H1 (cell line): ENCODE measurements at regions not wholly inside any gene's neighbourhood (a gene's known extent, or its start where the extent isn't known, plus 50 kb on each side); places are given as distances from the start of the nearest gene placed in this dataset.

Experiments used
- CTCF ChIA-PET: fragments of 300-600 bp; sonication (Branson Sonifier 250); formaldehyde crosslinking; loops from one replicate; lab custom pipeline; 2021; ENCODE audit not compliant: partially characterized antibody; lab: Charles Lee
- POLR2A ChIA-PET: fragments of 300-600 bp; sonication (Branson Sonifier 250); formaldehyde crosslinking; loops from one replicate; lab custom pipeline; 2021; ENCODE audit warnings: inconsistent platforms; ENCODE audit not compliant: partially characterized antibody; lab: Charles Lee
- DNase-seq, 2 experiments: peaks; one replicate each; pipeline versions ENCODE4 v3.0.0 to v3.0.0-alpha.2; 2010 to 2022; ENCODE audit warnings: low spot score in 2 of 2, low read depth in 1 of 2, mixed read lengths in 1 of 2
- FAIRE-seq: peaks from 2 replicates; lab custom pipeline; 2011; peaks lifted over from hg19 to GRCh38; lab: Jason Lieb, UNC
- H2AFZ ChIP-seq: 2 replicates; pipeline ENCODE4 v1.8.1; 2012; ENCODE audit warnings: low read length, inconsistent platforms
- H2AK5ac ChIP-seq: 2 replicates; pipeline ENCODE4 v1.6.1; 2013; ENCODE audit warnings: low read depth, low read length
- H2BK120ac ChIP-seq: replicated peaks from 2 replicates; pipeline ENCODE3; 2013; ENCODE audit warnings: low read depth, low read length, inconsistent platforms
- H2BK12ac ChIP-seq: 2 replicates; pipeline ENCODE4 v1.6.1; 2013; ENCODE audit warnings: low read depth, low read length
- H2BK15ac ChIP-seq: 2 replicates; pipeline ENCODE4 v1.6.1; 2013; ENCODE audit warnings: low read length
- H2BK20ac ChIP-seq: 2 replicates; pipeline ENCODE4 v1.6.1; 2013; ENCODE audit warnings: low read length
- H2BK5ac ChIP-seq: 2 replicates; pipeline ENCODE4 v1.6.1; 2013; ENCODE audit warnings: low read depth, low read length
- H3K14ac ChIP-seq: 2 replicates; pipeline ENCODE4 v1.6.1; 2013; ENCODE audit warnings: inconsistent platforms; ENCODE audit not compliant: insufficient read length
- H3K18ac ChIP-seq: 2 replicates; pipeline ENCODE4 v1.6.1; 2013; ENCODE audit warnings: low read length; ENCODE audit errors: extremely low read depth
- H3K23ac ChIP-seq: 2 replicates; pipeline ENCODE4 v1.6.1; 2013; ENCODE audit warnings: inconsistent platforms; ENCODE audit not compliant: insufficient read length
- H3K23me2 ChIP-seq: 2 replicates; pipeline ENCODE4 v1.6.1; 2013; ENCODE audit warnings: low read depth, low read length
- H3K27ac ChIP-seq: 2 replicates; pipeline ENCODE4 v1.6.1; 2011; ENCODE audit warnings: low read depth, low read length, inconsistent platforms
- H3K27me3 ChIP-seq, 4 experiments: replicated peaks in 1 of 4; 1 replicate in 1 of 4; 2 replicates in 3 of 4; pipeline versions ENCODE4 v1.6.1 to v1.8.1; 2011 to 2013; ENCODE audit warnings: low read length in 3 of 4, mild to moderate bottlenecking in 3 of 4, inconsistent platforms in 2 of 4, mixed read lengths in 2 of 4, moderate library complexity in 1 of 4; ENCODE audit not compliant: control insufficient read depth in 3 of 4, insufficient read depth in 3 of 4; ENCODE audit errors: extremely low read depth in 1 of 4
- H3K36me3 ChIP-seq, 4 experiments: 2 replicates each; pipeline versions ENCODE4 v1.6.1 to v1.8.1; 2011 to 2013; ENCODE audit warnings: mild to moderate bottlenecking in 4 of 4, low read length in 3 of 4, moderate library complexity in 2 of 4, control low read depth in 1 of 4, inconsistent platforms in 1 of 4; ENCODE audit not compliant: insufficient read depth in 4 of 4, control insufficient read depth in 2 of 4
- H3K4ac ChIP-seq: replicated peaks from 2 replicates; pipeline ENCODE3; 2013; ENCODE audit warnings: low read length, low read depth, mixed read lengths, inconsistent platforms; ENCODE audit not compliant: insufficient read length
- H3K4me1 ChIP-seq, 4 experiments: replicated peaks in 1 of 4; 1 replicate in 1 of 4; 2 replicates in 3 of 4; pipeline versions ENCODE4 v1.6.1 to v1.8.1; 2011 to 2013; ENCODE audit warnings: low read length in 3 of 4, inconsistent platforms in 2 of 4, mixed read lengths in 1 of 4; ENCODE audit not compliant: insufficient read depth in 4 of 4, control insufficient read depth in 3 of 4
- H3K4me2 ChIP-seq, 2 experiments: 2 replicates each; pipeline versions ENCODE4 v1.6.1 to v1.8.1; 2011 to 2013; ENCODE audit warnings: low read depth in 2 of 2, low read length in 2 of 2, control low read depth in 1 of 2, inconsistent platforms in 1 of 2, mild to moderate bottlenecking in 1 of 2; ENCODE audit not compliant: insufficient read depth in 1 of 2
- H3K4me3 ChIP-seq, 4 experiments: fragments of 200-600, 300-600 bp in 1 of 4; sonication (generic), shearing (Covaris generic), sonication (Bioruptor Twin) in 1 of 4; 2 replicates each; pipeline versions ENCODE4 v1.5.1 to v1.8.1; 2011 to 2016; ENCODE audit warnings: low read length in 4 of 4, low read depth in 3 of 4, control low read depth in 2 of 4, inconsistent platforms in 2 of 4, mild to moderate bottlenecking in 2 of 4, mixed read lengths in 1 of 4, moderate library complexity in 1 of 4; ENCODE audit not compliant: insufficient read depth in 2 of 4; ENCODE audit errors: extremely low read depth in 1 of 4
- H3K56ac ChIP-seq: replicated peaks from 2 replicates; pipeline ENCODE3; 2013; ENCODE audit warnings: low read depth, mild to moderate bottlenecking, mixed read lengths, low read length, inconsistent platforms; ENCODE audit not compliant: insufficient read length
- H3K79me1 ChIP-seq: 2 replicates; pipeline ENCODE4 v1.6.1; 2013; ENCODE audit warnings: low read depth, low read length, control low read depth
- H3K79me2 ChIP-seq, 2 experiments: 2 replicates each; pipeline versions ENCODE4 v1.6.1 to v1.8.1; 2012 to 2013; ENCODE audit warnings: low read length in 2 of 2, mild to moderate bottlenecking in 2 of 2, inconsistent platforms in 1 of 2; ENCODE audit not compliant: insufficient read depth in 2 of 2, control insufficient read depth in 1 of 2
- H3K9ac ChIP-seq, 4 experiments: replicated peaks in 1 of 4; 1 replicate in 1 of 4; 2 replicates in 3 of 4; pipeline versions ENCODE4 v1.6.1 to v1.8.1; 2011 to 2013; ENCODE audit warnings: low read depth in 3 of 4, low read length in 3 of 4, control low read depth in 2 of 4, mild to moderate bottlenecking in 2 of 4, moderate library complexity in 2 of 4, inconsistent platforms in 1 of 4; ENCODE audit errors: extremely low read depth in 1 of 4
- H3K9me3 ChIP-seq, 2 experiments: 2 replicates each; pipeline versions ENCODE4 v1.6.1 to v1.8.1; 2012 to 2013; ENCODE audit warnings: mild to moderate bottlenecking in 2 of 2, moderate library complexity in 2 of 2, control low read depth in 1 of 2, inconsistent platforms in 1 of 2, low read depth in 1 of 2, low read length in 1 of 2, mixed read lengths in 1 of 2; ENCODE audit not compliant: insufficient read depth in 2 of 2
- H4K20me1 ChIP-seq, 2 experiments: replicated peaks in 1 of 2; 2 replicates each; pipeline versions ENCODE3 to v1.8.1; 2011 to 2013; ENCODE audit warnings: inconsistent platforms in 2 of 2, low read length in 2 of 2, mild to moderate bottlenecking in 1 of 2; ENCODE audit not compliant: insufficient read depth in 2 of 2, control insufficient read depth in 1 of 2
- H4K5ac ChIP-seq: 2 replicates; pipeline ENCODE4 v1.6.1; 2013; ENCODE audit warnings: low read length, low read depth, mixed read lengths, inconsistent platforms; ENCODE audit not compliant: insufficient read length
- H4K8ac ChIP-seq: 2 replicates; pipeline ENCODE4 v1.8.0; 2013; ENCODE audit warnings: mild to moderate bottlenecking, moderate library complexity, low read length, inconsistent platforms; ENCODE audit not compliant: insufficient read depth; ENCODE audit errors: extremely low read depth
- H4K91ac ChIP-seq: replicated peaks from 2 replicates; pipeline ENCODE3; 2013; ENCODE audit warnings: low read length, mixed read lengths, inconsistent platforms; ENCODE audit not compliant: insufficient read length
- EGR1 ChIP-seq: IDR thresholded peaks from 2 replicates; pipeline ENCODE4 v1.6.1; 2011; ENCODE audit warnings: low read depth, low read length, borderline replicate concordance
- KDM1A ChIP-seq: fragments of 200-600, 300-600 bp; sonication (generic); IDR thresholded peaks from 2 replicates; pipeline ENCODE4 v1.7.1; 2016; ENCODE audit warnings: mild to moderate bottlenecking, low read length, borderline replicate concordance
- MAX ChIP-seq: IDR thresholded peaks from 2 replicates; pipeline ENCODE4 v1.6.1; 2012; ENCODE audit warnings: inconsistent platforms
- POLR2A ChIP-seq, 2 experiments: IDR thresholded peaks; 1 replicate in 1 of 2; 2 replicates in 1 of 2; pipeline ENCODE4 v1.6.1; 2011; ENCODE audit warnings: low read depth in 2 of 2, low read length in 2 of 2, mild to moderate bottlenecking in 2 of 2; ENCODE audit errors: control extremely low read depth in 1 of 2
- SRF ChIP-seq: IDR thresholded peaks from 2 replicates; pipeline ENCODE4 v1.6.1; 2011; ENCODE audit warnings: mild to moderate bottlenecking, low read depth, low read length, moderate library complexity
- USF2 ChIP-seq: IDR thresholded peaks from 2 replicates; pipeline ENCODE4 v1.6.1; 2011; ENCODE audit warnings: low read length, improper control_type of control experiment
- WGBS, 2 experiments: shearing (Covaris generic) in 1 of 2; methylation state at CpG; one replicate each; pipeline versions ENCODE4 v1.1.6 to v1.1.7; 2013 to 2015; ENCODE audit warnings: low lambda C conversion rate in 2 of 2, mixed read lengths in 2 of 2, inconsistent platforms in 1 of 2, low coverage in 1 of 2, missing lambda C conversion rate in 1 of 2; ENCODE audit not compliant: insufficient replicate concordance in 2 of 2, insufficient coverage in 1 of 2, insufficient read length in 1 of 2; ENCODE audit errors: extremely low coverage in 1 of 2, missing lambda C conversion rate in 1 of 2; 5-methylcytosine and 5-hydroxymethylcytosine counted together

DNA sequence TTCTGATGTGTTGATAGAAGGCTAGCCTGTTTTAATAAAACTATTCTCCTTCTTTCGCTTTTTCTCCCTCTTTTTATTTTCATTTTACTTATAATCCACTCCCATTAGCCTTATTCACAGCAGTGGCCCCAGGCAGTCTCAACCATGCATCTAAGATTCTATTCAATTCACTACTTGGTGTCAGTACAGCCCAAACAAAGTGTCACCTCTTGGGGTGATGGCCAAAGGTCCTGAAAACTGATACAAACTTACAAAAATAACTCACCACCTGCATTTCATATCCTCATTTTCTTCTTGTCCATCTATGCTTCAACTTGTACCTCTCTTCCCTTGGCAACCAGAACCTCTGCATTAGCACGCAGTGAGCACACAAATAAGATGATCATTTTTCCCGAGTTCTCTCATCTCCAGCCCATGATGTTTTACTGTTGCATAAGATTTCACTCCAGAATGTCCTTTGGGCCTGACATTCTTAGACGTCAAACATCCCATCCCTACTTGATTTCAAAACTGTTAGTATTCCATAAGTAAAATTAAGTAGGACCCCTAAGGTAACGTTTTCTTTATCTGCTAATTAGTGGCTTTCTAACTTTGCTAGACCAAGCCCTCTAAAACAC lies 559.3 kb upstream of the TNP1 start:
- no peak overlapping the region for H2BK20ac ChIP-seq
- no peak overlapping the region for H4K8ac ChIP-seq
- no peak overlapping the region for H3K23ac ChIP-seq
- no peak overlapping the region for H2BK120ac ChIP-seq
- H3K4ac ChIP-seq = no peak overlapping the region
- no peaks in the 10 kb centered on the region for H3K79me2 ChIP-seq
- no peak overlapping the region for H2BK5ac ChIP-seq
- FAIRE-seq = no peak
- no peak overlapping the region for H3K4me3 ChIP-seq
- CTCF ChIA-PET = no interaction called here
- no peaks in the 10 kb centered on the region for H3K9me3 ChIP-seq
- TF ChIP-seq POLR2A (IDR thresholded peaks at IDR 0.05; ENCODE audit: control extremely low read depth in 1 of 2, low read depth in 2 of 2, low read length in 2 of 2) = no peak
- no peak for TF ChIP-seq MAX
- TF ChIP-seq KDM1A = no peak
- TF ChIP-seq SRF = no peak
- TF ChIP-seq EGR1 = no peak
- no peak for TF ChIP-seq USF2
- TF ChIP-seq, all 59 proteins: peak for 0
- H3K14ac ChIP-seq = no peak overlapping the region
- H4K91ac ChIP-seq = no peak overlapping the region
- no peaks in the 10 kb centered on the region for H3K23me2 ChIP-seq
- POLR2A ChIA-PET = no interaction called here
- H3K27me3 ChIP-seq = no peaks in the 10 kb centered on the region
- H3K36me3 ChIP-seq = no peaks in the 10 kb centered on the region
- H3K79me1 ChIP-seq = no peaks in the 10 kb centered on the region
- WGBS, 2 experiments = 93% methylated on average over 5 of the region's 5 CpGs; no CpG with 5 or more reads in 1 of the 2 experiments
- H2BK12ac ChIP-seq = no peak overlapping the region
- no peak overlapping the region for H3K9ac ChIP-seq
- H2AFZ ChIP-seq = no peak overlapping the region
- H3K56ac ChIP-seq = no peak overlapping the region
- H3K4me2 ChIP-seq = no peak overlapping the region
- H2AK5ac ChIP-seq = no peak overlapping the region
- no peak for DNase-seq
- no peak overlapping the region for H4K5ac ChIP-seq
- no peaks in the 10 kb centered on the region for H3K4me1 ChIP-seq
- no peaks in the 10 kb centered on the region for H4K20me1 ChIP-seq
- H2BK15ac ChIP-seq = no peak overlapping the region
- no peak overlapping the region for H3K18ac ChIP-seq
- no peak overlapping the region for H3K27ac ChIP-seq
